ENCODE measurements at regions not wholly inside any gene's neighbourhood (a gene's known extent, or its start where the extent isn't known, plus 50 kb on each side); places are given as distances from the start of the nearest gene placed in this dataset.
"Not testable (repeated sequence)": the region's sequence is repeated elsewhere in the genome, so short reads cannot be mapped to it uniquely, and the experiment has no call there.

DNA sequence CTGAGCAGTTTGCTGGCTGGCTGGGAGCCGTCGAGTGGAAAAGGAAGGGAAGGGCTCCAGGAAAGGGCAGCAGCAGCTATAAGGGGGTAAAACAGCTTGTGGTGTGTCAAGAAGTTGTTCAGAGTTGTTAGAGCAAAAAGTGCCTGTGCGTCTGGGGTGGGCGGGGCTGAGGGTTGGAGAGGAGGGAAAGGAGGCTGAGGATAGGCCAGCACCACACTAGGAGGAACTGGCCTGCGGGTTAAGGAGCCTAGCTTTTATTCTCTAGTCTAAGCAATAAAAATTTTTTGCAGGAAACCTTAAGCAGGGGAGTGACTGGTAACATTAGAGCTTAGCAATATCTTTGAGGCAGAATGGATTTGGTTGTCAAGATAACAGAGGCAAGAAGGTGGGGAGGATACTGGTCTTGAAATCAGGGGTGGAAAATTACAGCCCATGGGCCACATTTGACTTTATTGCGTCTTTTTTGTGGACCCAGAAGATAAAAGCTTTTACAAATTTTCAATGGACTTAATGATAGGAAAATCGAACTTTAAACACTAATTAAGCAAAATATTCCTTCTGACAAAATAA is 134.5 kb upstream of the AADACL2 start:
- Histone ChIP-seq H3K4me3 (no peak overlapping the region), H3K27me3 (no peaks in the 10 kb centered on the region), H3K27ac (no peak overlapping the region), H3K4me1 (no peaks in the 10 kb centered on the region), H3K36me3 (no peaks in the 10 kb centered on the region), H3K9me3 (no peaks in the 10 kb centered on the region)
- DNase-seq (ENCODE audit: low spot score in 2 of 2), result no peak
- TF ChIP-seq EP300 (IDR thresholded peaks at IDR 0.05), result no peak
- TF ChIP-seq CTCF (IDR thresholded peaks at IDR 0.05), result no peak
- no peak for TF ChIP-seq POLR2A (IDR thresholded peaks at IDR 0.05)
- WGBS, 2 donors, result 88 to 92% methylated on average over 7 of the region's 7 CpGs

- Histone ChIP-seq H3K27me3 (no peaks in the 10 kb centered on the region), H3K9me3 (no peaks in the 10 kb centered on the region), H3K36me3 (no peaks in the 10 kb centered on the region), H3K27ac (no peak overlapping the region), H3K4me1 (no peaks in the 10 kb centered on the region), H3K4me3 (no peak overlapping the region)
- no peak for DNase-seq (ENCODE audit: low spot score in 2 of 2)
- WGBS, 2 donors, result 60 to 65% methylated on average over 5 of the region's 5 CpGs
- TF ChIP-seq POLR2A (IDR thresholded peaks at IDR 0.05), result no peak
- TF ChIP-seq EP300 (IDR thresholded peaks at IDR 0.05), result no peak
- TF ChIP-seq CTCF (IDR thresholded peaks at IDR 0.05), result no peak
Measured at GRCh38 chr3:151596940-151597339, 136.1 kb upstream of the IGSF10 start.

DNA sequence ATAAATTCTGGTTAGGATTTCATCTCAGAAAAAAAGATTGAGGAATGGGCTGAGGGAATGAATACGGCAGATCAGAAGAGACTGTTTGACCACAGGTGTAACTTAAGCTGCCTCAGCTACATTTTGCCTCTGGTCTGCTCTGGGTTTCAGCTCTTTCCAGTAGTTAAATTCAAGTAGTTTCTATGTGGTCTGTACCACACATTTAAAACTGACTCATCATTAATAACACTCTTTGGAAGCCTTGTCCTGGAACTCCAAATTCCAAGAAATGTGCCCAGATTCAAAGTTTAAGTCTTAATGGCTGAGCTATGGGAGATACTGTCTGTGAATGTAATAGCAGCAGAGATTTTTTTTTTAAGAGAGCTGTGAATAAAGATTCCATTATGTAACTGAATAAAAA is 133.1 kb upstream of the IGSF10 start:
- no peak overlapping the region for H3K27ac ChIP-seq
- DNase-seq (ENCODE audit: low spot score in 2 of 2), result no peak
- H3K27me3 ChIP-seq, result no peaks in the 10 kb centered on the region
- 83 to 87% methylated on average over 1 of the region's 1 CpG for WGBS, 2 donors
- H3K4me3 ChIP-seq, result no peak overlapping the region
- H3K36me3 ChIP-seq, result no peaks in the 10 kb centered on the region
- no peaks in the 10 kb centered on the region for H3K4me1 ChIP-seq
- TF ChIP-seq POLR2A (IDR thresholded peaks at IDR 0.05), result no peak
- no peaks in the 10 kb centered on the region for H3K9me3 ChIP-seq

GRCh38 chr3:151592287-151592686 is 131.4 kb upstream of the IGSF10 start:
- no peaks in the 10 kb centered on the region for H3K36me3 ChIP-seq
- no peak overlapping the region for H3K4me3 ChIP-seq
- TF ChIP-seq EP300 (IDR thresholded peaks at IDR 0.05), result no peak
- TF ChIP-seq POLR2A (IDR thresholded peaks at IDR 0.05), result no peak
- TF ChIP-seq CTCF (IDR thresholded peaks at IDR 0.05), result no peak
- DNase-seq (ENCODE audit: low spot score in 2 of 2), result no peak
- no peak overlapping the region for H3K27ac ChIP-seq
- H3K4me1 ChIP-seq, result no peaks in the 10 kb centered on the region
- H3K9me3 ChIP-seq, result no peaks in the 10 kb centered on the region
- no peaks in the 10 kb centered on the region for H3K27me3 ChIP-seq

DNA sequence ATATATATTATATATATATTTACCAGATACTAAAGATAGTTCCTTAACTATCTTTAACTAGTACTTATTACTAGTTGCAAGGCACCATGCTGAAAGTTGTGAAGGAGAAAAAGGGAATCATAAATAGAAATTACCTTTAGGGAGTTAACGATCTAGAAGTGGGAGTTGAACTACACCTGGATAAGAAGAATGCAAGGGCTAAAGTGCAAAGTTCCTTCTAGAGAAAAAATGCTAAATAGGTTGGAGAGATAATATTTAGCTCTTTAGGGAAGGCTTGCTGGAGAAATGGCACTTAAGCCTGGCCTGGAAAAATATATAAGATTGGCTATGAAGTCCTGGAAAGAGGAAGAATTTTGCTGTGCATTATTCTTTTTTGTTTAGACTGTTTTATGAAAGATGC is 130.6 kb upstream of the IGSF10 start:
- Histone ChIP-seq H3K4me3 (no peak overlapping the region), H3K9me3 (no peaks in the 10 kb centered on the region), H3K27me3 (no peaks in the 10 kb centered on the region), H3K4me1 (no peaks in the 10 kb centered on the region), H3K36me3 (no peaks in the 10 kb centered on the region), H3K27ac (no peak overlapping the region)
- DNase-seq (ENCODE audit: low spot score in 2 of 2), result no peak
- TF ChIP-seq CTCF (IDR thresholded peaks at IDR 0.05) (no peak), POLR2A (IDR thresholded peaks at IDR 0.05) (no peak), EP300 (IDR thresholded peaks at IDR 0.05) (no peak)
- WGBS, 2 donors, result 81 to 87% methylated on average over 1 of the region's 1 CpG

DNA sequence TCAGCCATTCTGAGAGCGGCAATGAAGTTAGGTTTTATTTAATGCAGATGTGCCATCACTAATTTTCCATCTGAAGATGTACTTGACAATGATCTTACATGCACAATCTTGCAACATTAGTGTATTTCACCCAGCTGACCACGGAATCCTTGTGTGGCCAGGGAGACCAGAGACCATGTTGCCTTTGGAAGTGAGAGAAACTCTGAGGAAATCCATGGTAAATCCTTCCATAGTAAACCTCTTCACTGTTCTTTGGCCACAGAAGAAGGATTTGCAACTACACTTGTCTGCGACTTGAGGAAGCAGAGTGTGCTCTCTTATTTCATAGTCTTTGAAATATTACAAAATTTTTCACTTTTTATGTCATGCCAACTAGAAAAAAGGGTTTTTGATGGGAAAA is 128.4 kb upstream of the IGSF10 start:
- 67 to 75% methylated on average over 3 of the region's 3 CpGs for WGBS, 2 donors
- no peaks in the 10 kb centered on the region for H3K36me3 ChIP-seq
- DNase-seq (ENCODE audit: low spot score in 2 of 2), result peak in 1 of 2 donors; percentile 8
- H3K27ac ChIP-seq, result no peak overlapping the region
- H3K27me3 ChIP-seq, result no peaks in the 10 kb centered on the region
- H3K9me3 ChIP-seq, result no peaks in the 10 kb centered on the region
- no peak overlapping the region for H3K4me3 ChIP-seq
- no peaks in the 10 kb centered on the region for H3K4me1 ChIP-seq
- no peak for TF ChIP-seq CTCF (IDR thresholded peaks at IDR 0.05)
- no peak for TF ChIP-seq POLR2A (IDR thresholded peaks at IDR 0.05)
- no peak for TF ChIP-seq EP300 (IDR thresholded peaks at IDR 0.05)

- H3K9me3 ChIP-seq; H3K27ac ChIP-seq; H3K36me3 ChIP-seq; H3K4me1 ChIP-seq; H3K27me3 ChIP-seq; DNase-seq (ENCODE audit: low spot score in 2 of 2); H3K4me3 ChIP-seq: not testable (repeated sequence)
- 98 to 100% methylated on average over 1 of the region's 1 CpG for WGBS, 2 donors
Measured at GRCh38 chr3:151587659-151588058, 126.8 kb upstream of the IGSF10 start.
